ENCODE measurements at regions not wholly inside any gene's neighbourhood (a gene's known extent, or its start where the extent isn't known, plus 50 kb on each side); places are given as distances from the start of the nearest gene placed in this dataset.

DNA sequence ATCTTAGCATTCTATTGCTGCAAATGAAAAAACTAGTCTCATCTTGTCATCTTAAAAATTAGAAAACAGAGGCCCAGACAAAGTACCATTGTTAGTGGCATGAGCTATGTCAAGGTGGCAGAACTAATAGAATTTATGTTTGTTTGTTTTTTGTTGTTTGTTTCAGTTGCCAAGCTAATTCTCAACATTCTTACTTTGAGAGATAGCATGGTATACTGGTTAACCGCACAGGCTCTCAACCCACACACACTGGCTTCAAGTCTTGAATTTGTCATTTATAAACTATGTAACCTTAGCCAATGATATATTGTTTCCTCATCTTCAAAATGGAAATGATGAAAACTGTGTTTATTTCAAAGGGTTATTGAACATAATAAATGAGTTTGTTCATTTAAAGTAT, 367.6 kb upstream of the PLSCR5 start:
- DNase-seq: no peak
- in situ Hi-C loops (cut with MboI; ENCODE audit: low pct_unique_long_range_greater_than_20kb, low sequenced_read_pairs): no loop called here

DNA sequence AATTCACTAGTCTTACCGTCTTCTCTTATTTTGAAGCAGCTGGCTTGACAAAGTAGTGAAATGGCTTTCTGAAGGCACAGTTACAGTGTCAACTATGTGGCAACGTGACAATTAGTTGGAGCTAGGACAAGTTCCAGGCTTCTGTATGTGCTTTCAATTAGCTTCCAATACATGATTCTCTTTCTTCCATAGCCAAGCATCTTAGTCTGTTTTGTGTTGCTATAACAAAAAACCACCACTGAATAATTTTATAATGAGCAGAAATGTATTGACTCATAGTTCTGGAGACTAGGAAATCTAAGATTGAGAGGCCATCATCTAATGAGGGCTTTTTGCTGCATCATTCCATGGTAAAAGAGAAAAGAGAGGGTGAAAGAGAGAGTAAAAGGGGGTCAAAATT, 365.1 kb upstream of the PLSCR5 start:
- in situ Hi-C loops (cut with MboI; ENCODE audit: low pct_unique_long_range_greater_than_20kb, low sequenced_read_pairs): no loop called here
- no peak for DNase-seq

GRCh38 chr3:146969356-146969755, 364.2 kb upstream of the PLSCR5 start:
- in situ Hi-C loops (cut with MboI; ENCODE audit: low pct_unique_long_range_greater_than_20kb, low sequenced_read_pairs): no loop called here

GRCh38 chr3:146968204-146968651, 363.1 kb upstream of the PLSCR5 start:
- in situ Hi-C loops (cut with MboI; ENCODE audit: low pct_unique_long_range_greater_than_20kb, low sequenced_read_pairs): no loop called here
- no peak for DNase-seq

More at GRCh38 chr3:146969356-146969755, 364.2 kb upstream of the PLSCR5 start:
- DNase-seq: no peak

DNA sequence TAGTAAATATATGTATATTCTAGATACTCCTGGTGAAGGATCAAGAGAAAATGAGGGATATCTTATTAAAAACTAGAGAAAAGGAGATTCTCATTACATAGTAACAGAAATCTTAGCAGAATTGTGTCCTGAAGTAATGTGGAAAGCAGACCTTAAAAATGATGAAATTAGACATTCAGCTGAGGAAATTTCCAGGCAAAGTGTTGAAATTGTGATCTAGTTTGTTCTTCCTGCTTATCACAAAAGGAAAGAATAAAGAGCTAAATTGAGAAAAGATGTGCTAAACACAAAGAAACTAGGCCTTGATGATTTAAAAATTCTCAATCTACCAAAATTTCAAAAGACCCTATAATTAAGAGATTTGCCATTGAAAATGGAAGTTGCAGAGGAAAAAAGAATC, 362.6 kb upstream of the PLSCR5 start:
- in situ Hi-C loops (cut with MboI; ENCODE audit: low pct_unique_long_range_greater_than_20kb, low sequenced_read_pairs): no loop called here
- no peak for DNase-seq

DNA sequence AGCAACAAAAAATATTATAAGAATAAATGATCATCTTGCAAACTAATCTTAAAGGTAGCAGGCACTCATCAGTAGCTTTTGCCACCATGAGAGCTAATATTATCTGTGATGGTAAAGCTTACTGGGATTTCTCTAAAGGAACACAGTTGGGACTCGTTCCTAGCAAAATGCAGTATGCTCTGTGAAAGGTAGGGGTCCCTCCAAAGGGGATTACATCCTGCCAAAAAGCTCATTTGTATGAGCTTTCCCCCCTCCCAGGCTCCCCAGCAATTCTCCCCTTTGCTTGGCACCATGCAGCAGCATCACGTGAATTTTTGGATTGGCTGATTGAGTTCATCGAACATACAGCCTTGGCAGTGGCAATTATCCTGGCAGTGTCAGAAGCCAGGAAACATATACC, 361.0 kb upstream of the PLSCR5 start:
- in situ Hi-C loops (cut with MboI; ENCODE audit: low pct_unique_long_range_greater_than_20kb, low sequenced_read_pairs): no loop called here
- no peak for DNase-seq

- DNase-seq: no peak
- in situ Hi-C loops (cut with MboI; ENCODE audit: low pct_unique_long_range_greater_than_20kb, low sequenced_read_pairs): no loop called here
Measured at GRCh38 chr3:146953511-146953981, 348.4 kb upstream of the PLSCR5 start.

- DNase-seq: no peak
- in situ Hi-C loops (cut with MboI; ENCODE audit: low pct_unique_long_range_greater_than_20kb, low sequenced_read_pairs): no loop called here
Measured at GRCh38 chr3:146948985-146949384, 343.8 kb upstream of the PLSCR5 start.

DNA sequence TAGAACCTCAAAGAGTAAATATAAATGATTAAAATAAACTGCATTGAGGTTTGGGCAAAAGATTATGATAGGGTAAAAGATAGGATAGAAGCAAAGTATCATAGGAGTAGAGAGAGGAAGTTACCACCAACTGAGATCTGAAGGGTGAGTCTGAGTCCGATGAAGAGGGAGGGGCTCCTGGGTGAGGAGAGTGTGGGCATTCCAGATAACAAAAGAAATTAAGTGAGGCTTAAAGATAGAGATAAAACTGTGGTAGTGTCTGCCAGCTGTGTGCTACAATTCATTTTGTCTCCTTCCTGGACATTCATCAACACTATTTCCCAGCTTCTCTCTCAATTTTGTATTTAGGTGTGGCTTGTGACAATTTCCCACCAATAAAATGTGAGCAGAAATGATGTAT, 343.0 kb upstream of the PLSCR5 start:
- in situ Hi-C loops (cut with MboI; ENCODE audit: low pct_unique_long_range_greater_than_20kb, low sequenced_read_pairs): no loop called here
- peak; percentile 1 for DNase-seq

DNA sequence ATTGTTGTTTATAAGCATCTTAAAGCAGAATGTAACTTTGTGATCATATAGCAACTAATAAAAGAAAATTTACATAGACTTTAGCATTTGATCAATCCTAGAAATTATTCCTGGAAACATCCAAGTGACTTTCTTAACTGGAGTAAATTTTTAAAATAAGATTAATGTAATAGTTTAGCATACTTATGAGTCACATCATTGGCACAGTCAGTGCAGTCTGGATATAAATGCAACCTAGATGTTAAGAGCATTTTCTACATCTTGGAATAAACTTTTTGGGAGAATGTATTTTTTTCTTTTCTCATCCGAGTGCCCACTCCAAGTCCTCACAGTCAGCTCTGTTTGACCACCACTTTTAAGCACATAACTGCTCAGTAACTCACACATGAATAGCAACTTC, 324.6 kb upstream of the PLSCR5 start:
- DNase-seq: no peak
- in situ Hi-C loops (cut with MboI; ENCODE audit: low pct_unique_long_range_greater_than_20kb, low sequenced_read_pairs): no loop called here

GRCh38 chr3:146928421-146929059, 323.4 kb upstream of the PLSCR5 start:
- in situ Hi-C loops (cut with MboI; ENCODE audit: low pct_unique_long_range_greater_than_20kb, low sequenced_read_pairs): no loop called here
- DNase-seq: no peak

DNA sequence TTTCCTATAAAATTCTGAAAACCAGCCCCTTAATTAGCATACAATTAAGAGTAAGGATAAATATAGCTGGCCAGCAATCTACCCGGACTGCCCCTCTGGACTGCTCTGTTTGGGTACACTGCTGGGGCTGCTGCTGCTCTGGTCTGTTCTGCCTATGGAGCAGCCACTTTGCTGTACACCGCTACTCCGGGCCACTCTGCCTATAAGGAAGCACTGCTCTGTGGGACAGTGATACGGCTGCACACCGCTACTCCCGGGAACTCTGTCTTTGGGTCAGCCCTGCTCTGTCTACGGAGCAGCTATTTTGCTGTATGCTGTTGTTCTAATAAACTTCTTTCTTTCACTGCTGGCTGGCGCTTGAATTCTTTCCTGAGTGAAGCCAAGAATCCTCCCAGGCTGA, 316.5 kb upstream of the PLSCR5 start:
- in situ Hi-C loops (cut with MboI; ENCODE audit: low pct_unique_long_range_greater_than_20kb, low sequenced_read_pairs): no loop called here
- DNase-seq: no peak

DNA sequence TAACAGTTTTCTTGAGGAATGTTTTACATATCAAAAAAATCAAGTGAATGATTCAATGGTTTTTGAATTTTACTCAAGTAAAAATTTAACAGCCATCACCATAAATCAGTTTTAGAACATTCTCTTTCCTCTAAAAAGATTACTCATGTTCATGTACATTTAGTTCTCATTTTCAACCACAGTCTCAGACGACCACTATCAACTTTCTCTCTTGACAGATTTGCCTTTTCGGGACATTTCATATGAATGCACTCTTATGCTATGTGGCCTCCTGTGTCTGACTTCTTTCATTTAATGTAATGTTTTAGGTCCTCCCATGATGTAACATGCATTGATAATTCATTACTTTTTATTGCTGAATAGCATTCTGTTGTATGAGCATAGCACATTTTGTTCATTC, 309.3 kb upstream of the PLSCR5 start:
- DNase-seq: no peak
- in situ Hi-C loops (cut with MboI; ENCODE audit: low pct_unique_long_range_greater_than_20kb, low sequenced_read_pairs): no loop called here

DNA sequence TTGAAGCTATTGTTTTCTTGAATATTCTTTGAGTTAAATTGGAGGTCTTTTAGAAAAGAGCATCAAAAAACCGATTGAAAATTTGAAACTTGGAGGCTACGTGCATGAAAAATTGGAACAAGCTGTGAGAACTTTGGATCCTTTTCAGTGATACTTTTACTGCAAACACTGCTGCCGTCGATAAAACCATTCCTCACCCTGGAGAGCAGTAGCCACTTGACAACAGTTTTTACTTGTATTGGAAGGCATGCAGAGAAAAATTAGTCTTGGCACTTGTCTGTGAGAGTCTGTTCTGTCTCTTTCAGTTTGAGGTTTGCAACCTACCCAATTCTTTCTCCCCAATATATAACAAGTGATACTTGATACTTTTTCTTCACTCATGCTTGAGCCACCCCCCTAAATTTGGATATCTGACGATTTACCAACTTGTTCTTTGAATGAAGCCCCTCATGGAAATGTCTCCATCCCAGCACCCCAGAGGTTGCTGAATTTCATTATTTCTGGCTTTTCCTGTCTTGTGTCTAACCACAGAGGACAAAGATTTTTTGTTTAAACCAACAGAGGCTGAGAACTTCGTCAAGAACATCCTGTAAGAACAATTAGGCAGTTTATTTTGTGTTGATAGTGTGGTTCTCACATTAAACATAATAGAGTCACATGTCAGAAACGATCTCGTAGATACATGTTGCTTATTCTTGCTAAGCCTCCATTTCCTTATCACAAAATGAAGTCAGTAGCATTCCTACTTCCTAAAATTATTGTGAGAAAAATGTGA, 307.3 kb upstream of the PLSCR5 start:
- in situ Hi-C loops (cut with MboI; ENCODE audit: low pct_unique_long_range_greater_than_20kb, low sequenced_read_pairs): no loop called here
- no peak for DNase-seq

DNA sequence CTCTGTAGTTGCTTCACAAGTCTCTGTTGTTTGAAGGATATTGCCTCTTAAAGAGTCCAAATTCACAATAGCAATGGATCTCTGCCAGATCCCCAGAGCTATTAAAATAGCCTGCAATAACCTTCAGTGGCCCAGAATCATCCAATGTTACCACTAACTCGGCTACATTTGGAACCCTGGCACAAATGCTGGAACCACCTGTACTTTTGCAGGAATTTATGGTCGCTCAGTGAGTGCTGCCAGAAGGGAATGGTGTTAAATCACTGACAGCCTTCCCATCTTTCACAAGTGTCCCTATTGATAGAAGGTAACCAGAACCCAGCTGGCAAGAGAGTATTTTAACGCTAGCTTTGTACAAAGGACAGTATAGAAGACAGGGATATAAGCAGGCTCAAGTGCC, 298.8 kb upstream of the PLSCR5 start:
- in situ Hi-C loops (cut with MboI; ENCODE audit: low pct_unique_long_range_greater_than_20kb, low sequenced_read_pairs): no loop called here
- DNase-seq: no peak

- in situ Hi-C loops (cut with MboI; ENCODE audit: low pct_unique_long_range_greater_than_20kb, low sequenced_read_pairs): no loop called here
Measured at GRCh38 chr3:146899171-146899570, 294.0 kb upstream of the PLSCR5 start.

GRCh38 chr3:146896711-146897110, 291.6 kb upstream of the PLSCR5 start:
- DNase-seq: no peak
- in situ Hi-C loops (cut with MboI; ENCODE audit: low pct_unique_long_range_greater_than_20kb, low sequenced_read_pairs): no loop called here

More at GRCh38 chr3:146899171-146899570, 294.0 kb upstream of the PLSCR5 start:
- no peak for DNase-seq

DNA sequence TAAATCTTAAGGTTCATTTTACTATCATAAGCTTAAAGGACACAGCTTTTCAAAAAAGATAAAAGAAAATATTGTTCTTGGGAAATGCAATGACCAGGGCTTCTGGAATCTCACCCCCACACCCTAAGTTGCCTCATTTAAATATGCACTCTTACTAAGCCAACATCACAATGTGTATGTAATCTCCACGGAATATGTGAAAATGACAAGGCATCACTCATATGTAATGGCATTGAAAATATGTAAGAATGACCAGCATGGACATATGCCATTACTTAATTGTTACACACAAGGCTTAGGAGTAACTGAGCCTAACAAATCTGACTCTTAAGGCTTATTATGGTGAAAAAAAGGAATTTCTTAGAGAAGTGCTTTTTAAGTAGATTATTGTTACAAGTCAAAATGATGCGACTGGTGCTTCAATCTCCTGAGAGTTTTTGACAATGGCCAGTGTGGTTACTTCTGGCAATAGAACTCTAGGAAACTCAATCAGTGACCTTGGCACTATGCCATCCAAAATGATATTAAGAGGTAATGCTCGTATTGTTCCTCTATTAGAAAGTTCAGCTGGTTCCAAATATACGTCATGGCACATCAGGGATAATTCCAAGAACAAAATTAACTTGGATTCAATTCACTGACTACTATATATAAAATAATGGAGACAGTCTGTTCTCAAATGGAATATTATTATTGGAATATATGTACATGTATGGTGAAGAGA, 290.0 kb upstream of the PLSCR5 start:
- no peak for DNase-seq
- in situ Hi-C loops (cut with MboI; ENCODE audit: low pct_unique_long_range_greater_than_20kb, low sequenced_read_pairs): no loop called here

DNA sequence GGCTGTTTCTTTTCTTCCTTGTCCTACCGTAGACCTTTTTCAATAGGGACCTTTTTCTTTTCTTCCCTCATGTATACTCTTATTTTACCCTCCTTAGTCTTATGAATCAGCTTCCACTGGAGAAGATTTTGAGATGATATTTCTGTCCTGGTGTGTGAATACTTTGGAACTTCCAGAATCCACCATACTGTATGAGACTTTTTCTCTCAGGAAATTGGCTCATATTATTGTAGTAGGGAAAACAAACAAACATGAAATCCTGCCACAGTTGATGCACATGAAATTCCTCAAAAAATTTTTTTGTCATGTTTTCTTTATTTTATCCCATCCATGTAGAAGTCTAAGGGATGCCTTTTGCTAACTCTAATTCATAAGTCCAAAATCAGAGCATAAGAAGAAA, 289.3 kb upstream of the PLSCR5 start:
- in situ Hi-C loops (cut with MboI; ENCODE audit: low pct_unique_long_range_greater_than_20kb, low sequenced_read_pairs): no loop called here
- DNase-seq: no peak

DNA sequence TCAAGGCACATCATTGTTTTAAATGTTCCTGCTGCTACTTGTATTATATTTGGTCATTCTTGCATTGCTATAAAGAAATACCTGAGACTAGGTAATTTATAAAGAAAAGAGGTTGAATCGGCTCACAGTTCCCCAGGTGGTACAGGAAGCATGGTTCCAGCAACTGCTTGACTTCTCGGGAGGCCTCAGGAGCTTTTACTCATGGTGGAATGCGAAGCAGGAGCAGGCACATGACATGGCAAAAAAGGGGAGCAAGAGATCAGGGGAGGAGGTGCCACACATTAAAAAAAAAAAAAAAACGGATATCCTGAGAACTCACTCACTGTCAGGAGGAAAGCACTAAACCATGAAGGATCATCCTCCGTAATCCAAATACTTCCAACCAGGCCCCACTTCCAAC, 286.9 kb upstream of the PLSCR5 start:
- in situ Hi-C loops (cut with MboI; ENCODE audit: low pct_unique_long_range_greater_than_20kb, low sequenced_read_pairs): no loop called here
- DNase-seq: no peak

All from KBM-7 (cell line).